ENCODE measurements at regions not wholly inside any gene's neighbourhood (a gene's known extent, or its start where the extent isn't known, plus 50 kb on each side); places are given as distances from the start of the nearest gene placed in this dataset.
"Not testable (repeated sequence)": the region's sequence is repeated elsewhere in the genome, so short reads cannot be mapped to it uniquely, and the experiment has no call there.

DNA sequence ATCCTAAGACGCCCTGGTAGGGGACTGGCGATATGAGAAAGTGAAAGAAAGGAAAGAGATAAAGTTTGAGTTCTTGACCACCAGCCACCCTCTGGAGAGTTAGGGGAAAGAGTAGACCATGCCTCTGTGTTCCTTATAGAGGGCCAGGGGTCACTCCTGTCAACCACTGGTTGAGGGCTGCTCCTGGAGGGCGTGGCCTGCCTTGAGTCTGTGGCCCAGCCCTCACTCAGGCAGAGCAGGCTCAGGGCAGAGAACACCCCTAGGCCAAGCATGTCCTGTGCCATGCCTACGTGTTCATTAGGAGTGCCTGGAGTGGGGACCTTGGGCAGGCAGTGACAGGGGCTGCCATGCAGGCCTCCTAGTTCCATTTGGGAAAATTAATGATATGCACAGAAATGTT, 161.1 kb upstream of the EPB41L3 start:
- Mint-ChIP-seq H3K36me3 (ENCODE audit: low read depth) (no peaks in the 10 kb centered on the region), H3K4me1 (ENCODE audit: low read depth) (no peaks in the 10 kb centered on the region), H3K9me3 (no peaks in the 10 kb centered on the region), H3K4me3 (no peak overlapping the region), H3K27me3 (ENCODE audit: low read depth) (no peaks in the 10 kb centered on the region), H3K27ac (no peak overlapping the region)

DNA sequence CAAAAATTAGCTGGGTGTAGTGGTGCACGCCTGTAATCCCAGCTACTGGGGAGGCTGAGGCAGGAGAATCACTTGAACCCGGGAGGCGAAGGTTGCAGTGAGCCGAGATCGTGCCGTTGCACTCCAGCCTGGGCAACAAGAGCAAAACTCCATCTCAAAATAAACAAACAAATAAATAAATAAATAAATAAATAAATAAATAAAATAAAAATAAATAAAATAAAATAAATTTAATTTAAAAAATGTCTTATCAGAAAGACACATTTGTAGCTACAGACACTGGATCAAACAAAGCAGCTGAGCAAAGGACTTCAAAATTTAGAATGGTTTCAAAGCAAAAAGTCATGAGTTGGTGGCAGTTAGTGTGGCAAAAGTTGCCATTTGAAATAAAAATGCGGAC, 158.2 kb upstream of the EPB41L3 start:
- not testable (repeated sequence) for H3K27ac Mint-ChIP-seq; H3K4me3 Mint-ChIP-seq; H3K36me3 Mint-ChIP-seq (ENCODE audit: low read depth); H3K4me1 Mint-ChIP-seq (ENCODE audit: low read depth); H3K27me3 Mint-ChIP-seq (ENCODE audit: low read depth); H3K9me3 Mint-ChIP-seq

DNA sequence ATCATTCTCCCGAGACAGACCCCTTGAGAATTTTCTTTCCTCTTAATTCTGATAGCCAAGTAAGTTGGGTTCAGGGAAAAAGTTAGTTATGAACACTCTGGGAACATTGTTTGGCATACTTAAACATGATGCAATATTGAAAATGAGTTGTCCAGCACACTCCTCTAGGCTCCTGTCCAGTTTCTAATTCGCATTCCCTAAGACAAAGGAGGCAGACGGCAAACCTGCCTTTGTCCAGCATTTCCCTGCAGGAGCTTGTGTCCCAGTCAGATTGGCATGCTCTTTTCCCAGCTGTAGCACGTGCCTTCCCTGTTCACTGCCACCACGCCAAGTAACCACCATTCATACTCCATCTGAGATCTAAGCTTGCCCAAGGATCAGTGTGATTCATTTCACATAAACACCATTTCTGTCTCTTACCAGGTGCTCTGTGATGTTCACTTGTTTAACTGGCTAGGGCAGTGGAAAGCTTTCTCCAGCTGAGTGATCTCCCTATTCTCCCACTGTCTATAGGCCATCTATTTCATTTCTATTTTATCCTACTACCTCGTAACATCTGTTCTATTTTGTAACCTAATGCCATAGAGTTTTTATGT, 150.0 kb upstream of the EPB41L3 start:
- Mint-ChIP-seq H3K4me3 (no peak overlapping the region), H3K9me3 (no peaks in the 10 kb centered on the region), H3K27ac (no peak overlapping the region), H3K4me1 (ENCODE audit: low read depth) (no peaks in the 10 kb centered on the region), H3K27me3 (ENCODE audit: low read depth) (no peaks in the 10 kb centered on the region), H3K36me3 (ENCODE audit: low read depth) (no peaks in the 10 kb centered on the region)

DNA sequence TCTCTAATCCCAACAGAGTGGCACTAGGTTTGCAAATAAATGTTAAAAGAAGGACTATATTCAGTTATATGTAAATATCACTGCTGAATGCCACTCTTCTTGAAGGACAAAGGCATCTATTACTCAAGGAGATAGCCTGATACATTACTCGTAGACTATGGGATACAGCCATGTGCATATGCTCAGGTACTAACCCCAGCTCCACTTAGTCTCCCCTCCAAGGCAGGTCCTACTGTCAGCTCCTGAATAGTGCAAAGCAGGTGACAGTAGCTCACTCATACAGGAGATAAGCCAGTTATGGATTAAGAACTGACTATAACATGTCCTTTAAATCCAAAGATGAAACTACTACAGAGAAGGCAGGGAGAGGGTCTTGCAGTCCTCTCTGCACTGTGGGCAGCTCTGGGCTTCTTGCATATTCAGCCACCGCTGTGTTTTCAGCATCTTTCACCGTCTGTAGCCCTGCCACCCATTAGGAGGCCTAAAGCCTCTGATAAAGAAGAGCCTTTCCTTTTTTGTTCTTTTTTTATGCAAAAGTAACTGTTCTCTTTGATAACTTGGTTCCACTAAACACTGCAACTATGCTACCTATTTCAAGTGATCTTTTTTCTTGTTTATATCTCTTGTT, 135.1 kb upstream of the EPB41L3 start:
- Mint-ChIP-seq H3K4me3 (no peak overlapping the region), H3K9me3 (no peaks in the 10 kb centered on the region), H3K27me3 (ENCODE audit: low read depth) (no peaks in the 10 kb centered on the region), H3K27ac (no peak overlapping the region), H3K36me3 (ENCODE audit: low read depth) (no peaks in the 10 kb centered on the region), H3K4me1 (ENCODE audit: low read depth) (no peaks in the 10 kb centered on the region)

DNA sequence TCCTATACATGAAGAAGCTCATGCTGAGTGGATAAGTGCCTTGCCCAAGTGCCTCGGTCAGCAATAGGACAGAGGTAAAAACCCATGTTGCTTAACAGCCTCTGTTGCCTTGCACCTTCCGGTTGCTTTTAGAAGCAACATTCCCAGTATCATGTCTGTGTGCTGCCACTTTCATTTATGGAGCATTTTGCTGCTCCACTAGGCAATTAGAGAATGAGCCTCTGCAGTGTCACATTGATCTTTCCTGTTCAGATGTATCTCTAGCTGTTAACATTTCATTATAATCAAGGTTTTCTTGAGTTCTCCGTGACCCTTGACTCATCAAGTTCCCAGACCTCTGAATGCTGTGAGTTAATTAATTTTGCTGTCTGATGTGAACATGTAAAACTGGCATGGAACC, 134.5 kb upstream of the EPB41L3 start:
- H3K36me3 Mint-ChIP-seq (ENCODE audit: low read depth): no peaks in the 10 kb centered on the region
- H3K27ac Mint-ChIP-seq: no peak overlapping the region
- no peaks in the 10 kb centered on the region for H3K27me3 Mint-ChIP-seq (ENCODE audit: low read depth)
- no peak overlapping the region for H3K4me3 Mint-ChIP-seq
- H3K9me3 Mint-ChIP-seq: no peaks in the 10 kb centered on the region
- H3K4me1 Mint-ChIP-seq (ENCODE audit: low read depth): no peaks in the 10 kb centered on the region

DNA sequence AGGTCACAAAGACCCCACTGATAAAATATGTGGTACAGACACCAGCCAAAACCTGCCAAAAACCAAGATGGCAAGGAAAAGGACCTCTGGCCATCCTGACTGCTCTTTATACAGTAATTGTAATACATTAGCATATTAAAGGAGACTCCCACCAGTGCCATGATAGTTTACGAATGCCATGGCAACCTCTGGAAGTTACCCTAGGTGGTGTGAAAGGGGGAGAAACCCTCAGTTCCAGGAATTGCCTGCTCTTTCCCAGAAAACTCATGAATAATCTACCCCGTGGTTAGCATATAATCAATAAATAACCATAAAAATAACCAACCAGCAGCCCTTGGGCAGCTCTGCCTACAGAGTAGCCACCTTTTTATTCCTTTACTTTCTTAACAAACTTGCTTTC, 129.8 kb upstream of the EPB41L3 start:
- Mint-ChIP-seq H3K27ac (no peak overlapping the region), H3K4me3 (no peak overlapping the region), H3K9me3 (no peaks in the 10 kb centered on the region), H3K36me3 (ENCODE audit: low read depth) (no peaks in the 10 kb centered on the region), H3K27me3 (ENCODE audit: low read depth) (no peaks in the 10 kb centered on the region), H3K4me1 (ENCODE audit: low read depth) (no peaks in the 10 kb centered on the region)

DNA sequence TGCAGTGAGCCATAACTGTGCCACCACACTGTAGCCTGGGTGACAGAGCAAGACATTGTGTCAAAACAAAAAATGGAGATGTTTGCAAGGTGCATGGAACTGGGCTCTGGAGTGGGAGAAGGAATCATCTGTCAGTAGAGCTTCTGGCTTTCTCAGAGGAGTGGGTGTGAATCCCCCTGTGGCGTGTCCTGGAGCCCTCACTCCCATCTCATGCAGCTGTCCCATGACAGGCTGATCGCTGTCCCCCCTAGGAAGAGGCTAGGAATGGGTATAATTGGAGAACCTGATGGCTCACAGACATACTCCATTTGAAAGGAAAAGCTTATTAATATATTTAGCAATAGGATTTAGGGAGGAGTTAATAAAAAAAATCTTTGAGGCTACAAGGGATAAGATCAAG, 125.8 kb upstream of the EPB41L3 start:
- Mint-ChIP-seq H3K27me3 (ENCODE audit: low read depth) (no peaks in the 10 kb centered on the region), H3K4me1 (ENCODE audit: low read depth) (no peaks in the 10 kb centered on the region), H3K9me3 (no peaks in the 10 kb centered on the region), H3K36me3 (ENCODE audit: low read depth) (no peaks in the 10 kb centered on the region), H3K4me3 (no peak overlapping the region), H3K27ac (no peak overlapping the region)

DNA sequence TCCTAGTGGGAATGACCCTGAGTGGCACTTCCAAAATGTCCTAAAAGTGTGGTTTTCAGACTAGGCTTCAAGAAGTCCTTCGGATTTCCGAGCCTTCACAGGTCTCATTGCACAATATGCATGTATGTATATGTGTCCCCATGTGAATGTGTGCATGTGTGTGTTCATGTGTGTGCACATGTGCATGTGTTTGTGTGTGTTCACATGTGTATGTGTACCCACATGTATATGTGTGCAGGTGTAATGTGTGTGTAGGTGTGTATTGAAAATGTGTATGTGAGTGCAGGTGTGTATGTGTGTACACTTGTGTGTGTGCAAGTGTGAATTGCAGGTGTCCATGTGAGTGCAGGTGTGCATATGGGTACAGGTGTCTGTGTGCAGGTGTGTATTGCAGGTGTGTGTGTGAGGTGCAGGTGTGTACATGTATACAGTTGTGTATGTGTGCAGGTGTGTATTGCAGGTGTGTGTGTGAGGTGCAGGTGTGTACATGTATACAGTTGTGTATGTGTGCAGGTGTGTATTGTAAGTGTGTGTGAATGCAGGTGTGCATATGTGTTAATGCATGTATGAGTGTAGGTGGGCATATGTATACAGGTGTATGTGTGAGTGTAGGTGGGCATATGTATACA, 124.4 kb upstream of the EPB41L3 start:
- Mint-ChIP-seq H3K4me3 (no peak overlapping the region), H3K4me1 (ENCODE audit: low read depth) (no peaks in the 10 kb centered on the region), H3K36me3 (ENCODE audit: low read depth) (no peaks in the 10 kb centered on the region), H3K9me3 (no peaks in the 10 kb centered on the region), H3K27me3 (ENCODE audit: low read depth) (no peaks in the 10 kb centered on the region), H3K27ac (no peak overlapping the region)

DNA sequence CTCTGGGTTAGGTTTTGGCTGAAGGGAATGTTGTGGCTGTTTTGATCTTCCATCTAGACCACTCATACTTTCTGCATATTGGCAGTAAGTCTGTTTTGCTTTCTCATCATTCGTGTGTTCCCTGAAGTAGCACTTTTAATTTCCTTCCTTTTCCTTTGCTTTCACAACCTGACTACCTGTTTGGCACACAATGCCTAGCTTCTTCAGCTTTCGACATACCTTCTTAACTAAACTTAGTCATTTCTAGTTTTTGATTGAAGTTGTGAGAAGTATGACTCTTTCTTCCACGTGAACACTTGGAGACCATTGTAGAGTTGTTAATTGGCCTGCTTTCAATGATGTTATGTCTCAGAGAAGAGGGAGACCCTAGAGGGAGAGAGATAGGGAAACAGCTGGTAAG, 123.6 kb upstream of the EPB41L3 start:
- Mint-ChIP-seq H3K27me3 (ENCODE audit: low read depth) (no peaks in the 10 kb centered on the region), H3K4me1 (ENCODE audit: low read depth) (no peaks in the 10 kb centered on the region), H3K27ac (no peak overlapping the region), H3K4me3 (no peak overlapping the region), H3K36me3 (ENCODE audit: low read depth) (no peaks in the 10 kb centered on the region), H3K9me3 (no peaks in the 10 kb centered on the region)

DNA sequence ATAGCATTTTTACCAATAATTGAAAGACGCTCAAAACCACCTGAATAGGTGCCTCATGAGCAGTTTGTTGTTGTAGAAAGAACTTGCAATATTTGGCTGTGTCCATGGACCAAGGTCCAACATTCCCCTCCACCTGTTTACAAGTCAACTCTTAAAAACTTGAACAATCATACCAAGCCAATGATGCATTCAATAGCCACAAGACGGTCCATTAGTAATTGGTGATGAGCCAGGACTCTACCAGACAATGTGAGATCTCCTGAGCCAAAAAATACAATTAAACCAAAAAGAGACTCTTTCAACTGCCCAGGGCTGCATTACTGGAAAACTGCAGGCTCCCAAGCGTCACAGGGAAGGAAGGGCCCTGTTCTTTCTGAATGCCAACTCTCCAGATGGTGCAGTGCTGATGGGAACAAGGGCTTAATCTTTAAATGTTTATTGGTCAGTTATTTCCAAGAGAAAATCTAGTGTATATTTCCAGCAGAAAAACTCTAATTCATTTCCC, 118.8 kb upstream of the EPB41L3 start:
- no peaks in the 10 kb centered on the region for H3K9me3 Mint-ChIP-seq
- H3K4me1 Mint-ChIP-seq (ENCODE audit: low read depth): no peaks in the 10 kb centered on the region
- no peaks in the 10 kb centered on the region for H3K36me3 Mint-ChIP-seq (ENCODE audit: low read depth)
- H3K27ac Mint-ChIP-seq: no peak overlapping the region
- H3K4me3 Mint-ChIP-seq: no peak overlapping the region
- no peaks in the 10 kb centered on the region for H3K27me3 Mint-ChIP-seq (ENCODE audit: low read depth)

DNA sequence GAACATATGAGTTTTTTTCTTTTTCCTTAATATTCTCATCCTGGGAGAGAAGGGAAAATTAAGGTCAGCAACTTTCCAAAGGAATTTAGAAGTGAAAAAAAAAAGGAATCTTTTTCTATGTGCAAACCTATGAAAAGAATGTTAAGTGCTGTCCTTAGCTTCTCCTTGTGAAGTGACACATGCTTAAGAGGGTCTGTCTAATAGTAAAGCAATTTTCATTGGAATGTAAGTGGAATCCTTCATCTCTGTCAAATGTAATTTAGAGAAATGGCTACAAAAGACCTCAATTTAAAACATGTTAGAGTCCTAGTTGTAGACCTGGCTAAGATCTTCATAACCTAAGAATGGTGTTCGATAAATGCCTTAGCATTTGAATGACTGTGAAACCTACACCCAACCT, 117.4 kb upstream of the EPB41L3 start:
- no peaks in the 10 kb centered on the region for H3K36me3 Mint-ChIP-seq (ENCODE audit: low read depth)
- no peaks in the 10 kb centered on the region for H3K9me3 Mint-ChIP-seq
- H3K4me1 Mint-ChIP-seq (ENCODE audit: low read depth): no peaks in the 10 kb centered on the region
- no peaks in the 10 kb centered on the region for H3K27me3 Mint-ChIP-seq (ENCODE audit: low read depth)
- no peak overlapping the region for H3K27ac Mint-ChIP-seq
- no peak overlapping the region for H3K4me3 Mint-ChIP-seq

DNA sequence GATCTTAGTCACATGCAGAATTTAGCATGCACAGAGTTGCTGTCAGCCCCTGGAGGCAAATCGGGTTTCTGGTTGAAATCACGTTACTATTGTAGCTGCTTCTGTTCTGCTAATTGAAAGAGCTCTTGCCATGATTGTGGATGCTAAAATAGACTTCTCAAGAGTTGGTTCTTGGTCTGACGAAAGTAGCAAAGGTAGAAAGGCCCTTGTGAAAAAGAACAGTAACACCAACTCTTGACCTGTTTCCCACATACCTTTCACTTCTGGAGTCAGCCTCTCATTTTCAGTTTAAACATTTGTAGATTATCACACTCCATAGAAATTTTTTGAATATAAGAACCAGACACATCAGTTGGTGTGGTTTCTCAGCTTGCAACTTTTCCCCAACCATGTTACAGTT, 110.0 kb upstream of the EPB41L3 start:
- no peaks in the 10 kb centered on the region for H3K36me3 Mint-ChIP-seq (ENCODE audit: low read depth)
- H3K4me3 Mint-ChIP-seq: no peak overlapping the region
- no peaks in the 10 kb centered on the region for H3K4me1 Mint-ChIP-seq (ENCODE audit: low read depth)
- no peak overlapping the region for H3K27ac Mint-ChIP-seq
- no peaks in the 10 kb centered on the region for H3K27me3 Mint-ChIP-seq (ENCODE audit: low read depth)
- H3K9me3 Mint-ChIP-seq: no peaks in the 10 kb centered on the region

DNA sequence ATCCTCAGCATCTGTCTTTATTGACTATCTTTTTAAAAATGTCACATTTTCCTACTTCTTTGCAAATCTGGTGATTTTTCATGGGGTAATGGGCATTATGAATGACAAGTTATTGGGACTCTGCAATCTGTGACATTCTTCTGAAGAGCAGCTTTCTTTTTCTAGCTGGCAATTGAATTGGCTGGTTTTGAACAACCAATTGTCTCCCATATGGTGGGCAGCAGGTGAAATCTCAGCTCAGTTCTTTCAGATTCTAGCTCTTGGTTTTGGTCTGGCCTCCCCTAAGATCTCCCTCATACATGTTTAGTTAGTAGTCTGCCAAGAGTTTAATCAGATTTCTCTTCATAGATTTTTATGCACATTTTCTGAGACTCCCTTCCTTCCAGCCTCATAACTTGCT, 107.9 kb upstream of the EPB41L3 start:
- H3K36me3 Mint-ChIP-seq (ENCODE audit: low read depth): no peaks in the 10 kb centered on the region
- H3K4me1 Mint-ChIP-seq (ENCODE audit: low read depth): no peaks in the 10 kb centered on the region
- H3K27ac Mint-ChIP-seq: no peak overlapping the region
- no peak overlapping the region for H3K4me3 Mint-ChIP-seq
- no peaks in the 10 kb centered on the region for H3K9me3 Mint-ChIP-seq
- no peaks in the 10 kb centered on the region for H3K27me3 Mint-ChIP-seq (ENCODE audit: low read depth)

DNA sequence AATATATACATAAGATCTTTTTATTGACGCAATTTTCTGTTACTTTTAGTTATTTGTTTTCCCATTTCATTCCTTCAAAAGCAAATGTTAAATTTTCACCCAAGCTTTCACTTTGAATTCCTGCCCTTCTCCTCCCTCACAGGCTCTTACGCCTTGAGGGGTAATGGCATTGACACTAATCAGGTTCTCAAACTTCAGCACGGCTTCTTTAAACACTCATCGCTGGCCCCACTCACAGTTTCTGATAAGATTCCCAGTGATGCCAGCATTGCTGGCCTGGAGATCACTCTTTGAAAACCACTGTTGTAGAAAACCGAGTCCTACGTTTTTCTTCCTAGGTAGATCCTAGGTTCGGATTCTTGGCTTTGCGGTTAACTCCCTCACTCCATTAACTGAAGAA, 105.6 kb upstream of the EPB41L3 start:
- H3K36me3 Mint-ChIP-seq (ENCODE audit: low read depth): no peaks in the 10 kb centered on the region
- H3K27ac Mint-ChIP-seq: no peak overlapping the region
- no peaks in the 10 kb centered on the region for H3K4me1 Mint-ChIP-seq (ENCODE audit: low read depth)
- no peaks in the 10 kb centered on the region for H3K9me3 Mint-ChIP-seq
- H3K27me3 Mint-ChIP-seq (ENCODE audit: low read depth): no peaks in the 10 kb centered on the region
- no peak overlapping the region for H3K4me3 Mint-ChIP-seq

DNA sequence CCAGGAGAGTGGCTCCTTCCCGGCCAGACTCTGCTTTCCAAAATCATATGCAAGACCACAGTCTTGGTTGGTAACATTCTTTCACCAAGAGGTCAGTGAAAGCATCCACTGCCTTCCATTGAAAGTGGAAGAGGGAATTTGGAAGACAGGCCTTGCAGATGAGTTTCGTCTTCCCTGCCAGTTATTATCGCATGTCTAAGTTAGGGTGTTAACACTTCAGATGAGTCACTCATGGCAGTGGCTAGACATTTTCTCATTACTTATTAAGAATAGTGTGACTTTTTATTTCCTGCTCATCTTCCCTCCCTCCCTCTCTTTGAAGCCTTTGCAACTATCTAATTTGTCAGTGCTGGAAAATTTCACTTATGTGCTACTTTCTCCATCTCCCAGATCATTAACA, 102.9 kb upstream of the EPB41L3 start:
- Mint-ChIP-seq H3K9me3 (no peaks in the 10 kb centered on the region), H3K27ac (no peak overlapping the region), H3K36me3 (ENCODE audit: low read depth) (no peaks in the 10 kb centered on the region), H3K4me1 (ENCODE audit: low read depth) (no peaks in the 10 kb centered on the region), H3K27me3 (ENCODE audit: low read depth) (no peaks in the 10 kb centered on the region), H3K4me3 (no peak overlapping the region)
